ENCODE measurements at regions not wholly inside any gene's neighbourhood (a gene's known extent, or its start where the extent isn't known, plus 50 kb on each side); places are given as distances from the start of the nearest gene placed in this dataset.

GRCh38 chr3:152626226-152626625 lies 208.7 kb upstream of the P2RY1 start:
- Mint-ChIP-seq H3K4me1 (ENCODE audit: low read depth) (peaks cover 3% of the 10 kb centered on the region; the same call in 1 of the 2 replicates), H3K36me3 (ENCODE audit: low read depth) (no peaks in the 10 kb centered on the region), H3K9me3 (no peaks in the 10 kb centered on the region; the same call in 1 of the 2 replicates), H3K4me3 (no peak overlapping the region), H3K27me3 (ENCODE audit: insufficient read depth) (no peaks in the 10 kb centered on the region; the same call in 1 of the 2 replicates), H3K27ac (no peak overlapping the region)
- TF ChIP-seq CTCF (IDR thresholded peaks at IDR 0.05): no peak
- DNase-seq: no peak

GRCh38 chr3:152628496-152628895 lies 206.4 kb upstream of the P2RY1 start:
- Mint-ChIP-seq H3K27ac (no peak overlapping the region), H3K36me3 (ENCODE audit: low read depth) (no peaks in the 10 kb centered on the region), H3K4me3 (no peak overlapping the region), H3K27me3 (ENCODE audit: insufficient read depth) (no peaks in the 10 kb centered on the region; the same call in 1 of the 2 replicates), H3K4me1 (ENCODE audit: low read depth) (no peaks in the 10 kb centered on the region), H3K9me3 (no peaks in the 10 kb centered on the region; the same call in 1 of the 2 replicates)
- no peak for TF ChIP-seq CTCF (IDR thresholded peaks at IDR 0.05)
- DNase-seq: no peak

- H3K36me3 Mint-ChIP-seq (ENCODE audit: low read depth): no peaks in the 10 kb centered on the region
- no peaks in the 10 kb centered on the region; the same call in 1 of the 2 replicates for H3K9me3 Mint-ChIP-seq
- no peak overlapping the region for H3K4me3 Mint-ChIP-seq
- no peaks in the 10 kb centered on the region for H3K4me1 Mint-ChIP-seq (ENCODE audit: low read depth)
- no peak for DNase-seq
- no peaks in the 10 kb centered on the region; the same call in 1 of the 2 replicates for H3K27me3 Mint-ChIP-seq (ENCODE audit: insufficient read depth)
- no peak for TF ChIP-seq CTCF (IDR thresholded peaks at IDR 0.05)
- H3K27ac Mint-ChIP-seq: no peak overlapping the region
These were observed 205.4 kb upstream of the P2RY1 start for GRCh38 chr3:152629363-152630122.

GRCh38 chr3:152635389-152635788 lies 199.5 kb upstream of the P2RY1 start:
- H3K9me3 Mint-ChIP-seq: no peaks in the 10 kb centered on the region; the same call in 1 of the 2 replicates
- H3K4me3 Mint-ChIP-seq: no peak overlapping the region
- no peaks in the 10 kb centered on the region for H3K4me1 Mint-ChIP-seq (ENCODE audit: low read depth)
- TF ChIP-seq CTCF (IDR thresholded peaks at IDR 0.05): no peak
- H3K36me3 Mint-ChIP-seq (ENCODE audit: low read depth): no peaks in the 10 kb centered on the region
- no peaks in the 10 kb centered on the region; the same call in 1 of the 2 replicates for H3K27me3 Mint-ChIP-seq (ENCODE audit: insufficient read depth)
- no peak for DNase-seq
- H3K27ac Mint-ChIP-seq: no peak overlapping the region

GRCh38 chr3:152636651-152637050 lies 198.3 kb upstream of the P2RY1 start:
- no peak overlapping the region for H3K4me3 Mint-ChIP-seq
- H3K27me3 Mint-ChIP-seq (ENCODE audit: insufficient read depth): no peaks in the 10 kb centered on the region; the same call in 1 of the 2 replicates
- no peaks in the 10 kb centered on the region for H3K4me1 Mint-ChIP-seq (ENCODE audit: low read depth)
- H3K9me3 Mint-ChIP-seq: no peaks in the 10 kb centered on the region
- H3K27ac Mint-ChIP-seq: no peak overlapping the region
- H3K36me3 Mint-ChIP-seq (ENCODE audit: low read depth): no peaks in the 10 kb centered on the region
- DNase-seq: no peak
- no peak for TF ChIP-seq CTCF (IDR thresholded peaks at IDR 0.05)

All from HFFc6 (cell line).